Sigmoid colon (tissue), 6 donors: ENCODE measurements at regions not wholly inside any gene's neighbourhood (a gene's known extent, or its start where the extent isn't known, plus 50 kb on each side); places are given as distances from the start of the nearest gene placed in this dataset.

Experiments
- DNase-seq: peaks from one replicate; pipeline ENCODE4 v3.0.0-alpha.2; 2019
- H3K27ac ChIP-seq, 4 donors: fragments of 200-600 bp; sonication (generic); one replicate each; pipeline ENCODE4 v1.5.1; 2016 to 2019; ENCODE audit warnings: mild to moderate bottlenecking in 1 of 4
- H3K27me3 ChIP-seq, 3 donors: fragments of 200-600 bp; sonication (generic); one replicate each; pipeline ENCODE4 v1.5.1; 2019; ENCODE audit warnings: mild to moderate bottlenecking in 1 of 3
- H3K36me3 ChIP-seq, 4 donors: fragments of 200-600 bp; sonication (generic); one replicate each; pipeline ENCODE4 v1.5.1; 2016 to 2019
- H3K4me1 ChIP-seq, 4 donors: fragments of 200-600 bp; sonication (generic); one replicate each; pipeline ENCODE4 v1.5.1; 2017 to 2019
- H3K4me3 ChIP-seq, 4 donors: fragments of 200-600 bp; sonication (generic); one replicate each; pipeline ENCODE4 v1.5.1; 2017 to 2019; ENCODE audit warnings: mild to moderate bottlenecking in 2 of 4, moderate library complexity in 1 of 4
- H3K9me3 ChIP-seq, 4 donors: fragments of 200-600 bp in 3 of 4; sonication (generic) in 3 of 4; one replicate each; pipeline versions ENCODE4 v1.5.1 to v1.6.1; 2013 to 2019
- EP300 ChIP-seq, 4 donors: sonication (generic); formaldehyde crosslinking; IDR thresholded peaks; one replicate each; pipeline ENCODE4 v1.6.1; 2017; ENCODE audit warnings: antibody characterized with exemption in 4 of 4
- POLR2A ChIP-seq, 2 donors: fragments of 450-650 bp; IDR thresholded peaks; one replicate each; pipeline ENCODE4 v1.6.1; 2016; ENCODE audit warnings: antibody characterized with exemption in 2 of 2, mild to moderate bottlenecking in 2 of 2, moderate library complexity in 2 of 2
- POLR2AphosphoS5 ChIP-seq, 4 donors: sonication (generic); formaldehyde crosslinking; IDR thresholded peaks; one replicate each; pipeline ENCODE4 v1.6.1; 2017; ENCODE audit warnings: antibody characterized with exemption in 4 of 4
- WGBS, 2 donors: extraction: QIAGEN DNeasy Blood & Tissue Kit; methylation state at CpG; one replicate each; pipeline ENCODE4 v1.1.7; 2013; 5-methylcytosine and 5-hydroxymethylcytosine counted together
- intact Hi-C: fragments of 100-400 bp; cut with DNase I; formaldehyde crosslinking; loops from one replicate; pipeline ENCODE4 v1.15.1; 2023
- TF ChIP-seq, protein P1 (sequence below), 4 experiments: fragments of 450-650 bp in 3 of 4; fragments of 200-600 bp in 1 of 4; IDR thresholded peaks; one replicate each; pipeline ENCODE4 v1.5.1; 2016 to 2019; ENCODE audit warnings: antibody characterized with exemption in 4 of 4, mild to moderate bottlenecking in 3 of 4, moderate library complexity in 2 of 4
- donor health status: healthy with polysubstance abuse.
- donor health status: healthy.

GRCh38 chr18:22830511-22830910 is 102.6 kb upstream of the RBBP8 start:
- no peaks in the 10 kb centered on the region for H3K27me3 ChIP-seq
- TF ChIP-seq POLR2A (IDR thresholded peaks at IDR 0.05) (no peak), EP300 (IDR thresholded peaks at IDR 0.05) (no peak), POLR2AphosphoS5 (IDR thresholded peaks at IDR 0.05) (no peak)
- TF ChIP-seq, protein P1, sequence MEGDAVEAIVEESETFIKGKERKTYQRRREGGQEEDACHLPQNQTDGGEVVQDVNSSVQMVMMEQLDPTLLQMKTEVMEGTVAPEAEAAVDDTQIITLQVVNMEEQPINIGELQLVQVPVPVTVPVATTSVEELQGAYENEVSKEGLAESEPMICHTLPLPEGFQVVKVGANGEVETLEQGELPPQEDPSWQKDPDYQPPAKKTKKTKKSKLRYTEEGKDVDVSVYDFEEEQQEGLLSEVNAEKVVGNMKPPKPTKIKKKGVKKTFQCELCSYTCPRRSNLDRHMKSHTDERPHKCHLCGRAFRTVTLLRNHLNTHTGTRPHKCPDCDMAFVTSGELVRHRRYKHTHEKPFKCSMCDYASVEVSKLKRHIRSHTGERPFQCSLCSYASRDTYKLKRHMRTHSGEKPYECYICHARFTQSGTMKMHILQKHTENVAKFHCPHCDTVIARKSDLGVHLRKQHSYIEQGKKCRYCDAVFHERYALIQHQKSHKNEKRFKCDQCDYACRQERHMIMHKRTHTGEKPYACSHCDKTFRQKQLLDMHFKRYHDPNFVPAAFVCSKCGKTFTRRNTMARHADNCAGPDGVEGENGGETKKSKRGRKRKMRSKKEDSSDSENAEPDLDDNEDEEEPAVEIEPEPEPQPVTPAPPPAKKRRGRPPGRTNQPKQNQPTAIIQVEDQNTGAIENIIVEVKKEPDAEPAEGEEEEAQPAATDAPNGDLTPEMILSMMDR (IDR thresholded peaks at IDR 0.05) = no peak
- no peak overlapping the region for H3K4me3 ChIP-seq
- H3K9me3 ChIP-seq = no peaks in the 10 kb centered on the region
- H3K4me1 ChIP-seq = no peaks in the 10 kb centered on the region
- no peak for DNase-seq
- no peak overlapping the region for H3K27ac ChIP-seq
- 67 to 96% methylated on average over 1 of the region's 1 CpG for WGBS, 2 donors
- no peaks in the 10 kb centered on the region for H3K36me3 ChIP-seq
- intact Hi-C loops = no loop called here

GRCh38 chr18:22831441-22831904 is 101.7 kb upstream of the RBBP8 start:
- H3K9me3 ChIP-seq = no peaks in the 10 kb centered on the region
- no peaks in the 10 kb centered on the region for H3K27me3 ChIP-seq
- 4 to 28% methylated on average over 1 of the region's 1 CpG for WGBS, 2 donors
- intact Hi-C loops = no loop called here
- no peak for DNase-seq
- TF ChIP-seq POLR2AphosphoS5 (IDR thresholded peaks at IDR 0.05) (no peak), POLR2A (IDR thresholded peaks at IDR 0.05) (no peak), EP300 (IDR thresholded peaks at IDR 0.05) (no peak)
- TF ChIP-seq, protein P1 (IDR thresholded peaks at IDR 0.05) = no peak
- no peaks in the 10 kb centered on the region for H3K4me1 ChIP-seq
- no peak overlapping the region for H3K4me3 ChIP-seq
- no peak overlapping the region for H3K27ac ChIP-seq
- no peaks in the 10 kb centered on the region for H3K36me3 ChIP-seq

DNA sequence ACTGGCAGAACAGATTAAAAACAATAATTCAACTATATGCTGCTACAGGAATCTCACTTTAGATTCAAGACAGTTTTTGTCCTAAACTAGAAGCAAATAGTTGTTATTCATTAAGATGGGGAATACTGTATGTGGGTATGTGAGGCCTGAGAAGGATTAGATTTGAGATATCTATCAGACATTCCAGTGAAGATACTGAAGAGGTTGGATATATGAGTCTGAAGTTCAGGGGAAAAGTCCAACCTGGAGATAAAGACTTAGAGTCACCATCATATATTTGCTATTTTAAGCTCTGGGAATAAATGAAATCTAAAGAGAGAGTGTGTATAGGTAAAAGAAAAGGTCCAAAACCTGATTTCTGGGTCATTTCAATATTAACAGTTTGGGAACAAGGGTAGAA is 96.2 kb upstream of the RBBP8 start:
- intact Hi-C loops = no loop called here
- Histone ChIP-seq H3K4me3 (no peak overlapping the region), H3K4me1 (no peaks in the 10 kb centered on the region), H3K27ac (no peak overlapping the region), H3K36me3 (no peaks in the 10 kb centered on the region), H3K27me3 (no peaks in the 10 kb centered on the region), H3K9me3 (no peaks in the 10 kb centered on the region)
- TF ChIP-seq EP300 (IDR thresholded peaks at IDR 0.05) (no peak), POLR2AphosphoS5 (IDR thresholded peaks at IDR 0.05) (no peak), POLR2A (IDR thresholded peaks at IDR 0.05) (no peak)
- TF ChIP-seq, protein P1 (IDR thresholded peaks at IDR 0.05) = no peak
- no peak for DNase-seq

DNA sequence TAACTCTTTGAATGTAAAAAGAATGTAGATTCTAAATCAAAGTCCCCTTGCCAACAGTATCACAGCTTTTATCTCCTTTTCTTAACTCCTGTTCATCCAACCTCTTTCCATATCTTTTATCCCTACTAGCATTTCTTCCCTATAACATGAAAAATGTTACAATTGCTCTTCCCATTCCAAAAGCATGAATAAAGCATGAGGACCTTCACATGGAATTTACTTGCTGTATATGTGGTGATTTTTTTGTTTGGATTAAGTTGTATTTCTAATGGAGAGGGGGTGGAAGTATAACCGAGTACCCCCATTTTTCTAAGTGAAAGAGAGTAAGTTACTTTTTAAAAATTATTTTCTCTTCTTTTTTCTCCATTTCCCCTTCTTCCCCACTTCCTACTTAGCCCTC is 94.9 kb upstream of the RBBP8 start:
- 92 to 96% methylated on average over 1 of the region's 1 CpG for WGBS, 2 donors
- no peak overlapping the region for H3K27ac ChIP-seq
- no peaks in the 10 kb centered on the region for H3K36me3 ChIP-seq
- intact Hi-C loops = no loop called here
- no peaks in the 10 kb centered on the region for H3K4me1 ChIP-seq
- H3K4me3 ChIP-seq = no peak overlapping the region
- H3K27me3 ChIP-seq = no peaks in the 10 kb centered on the region
- no peak for TF ChIP-seq POLR2AphosphoS5 (IDR thresholded peaks at IDR 0.05)
- TF ChIP-seq POLR2A (IDR thresholded peaks at IDR 0.05) = no peak
- TF ChIP-seq EP300 (IDR thresholded peaks at IDR 0.05) = no peak
- TF ChIP-seq, protein P1 (IDR thresholded peaks at IDR 0.05) = no peak
- no peak for DNase-seq
- H3K9me3 ChIP-seq = no peaks in the 10 kb centered on the region

GRCh38 chr18:22838639-22839277 is 94.4 kb upstream of the RBBP8 start:
- TF ChIP-seq POLR2AphosphoS5 (IDR thresholded peaks at IDR 0.05) (no peak), POLR2A (IDR thresholded peaks at IDR 0.05) (no peak), EP300 (IDR thresholded peaks at IDR 0.05) (no peak)
- TF ChIP-seq, protein P1 (IDR thresholded peaks at IDR 0.05) = no peak
- H3K4me3 ChIP-seq = no peak overlapping the region
- no peak overlapping the region for H3K27ac ChIP-seq
- no peaks in the 10 kb centered on the region for H3K4me1 ChIP-seq
- WGBS, 2 donors = 16 to 35% methylated on average over 7 of the region's 7 CpGs
- H3K9me3 ChIP-seq = no peaks in the 10 kb centered on the region
- H3K27me3 ChIP-seq = no peaks in the 10 kb centered on the region
- intact Hi-C loops = no loop called here
- no peak for DNase-seq
- no peaks in the 10 kb centered on the region for H3K36me3 ChIP-seq
